Mesenchymal stem cell (in vitro differentiated cells and primary cell): ENCODE measurements at regions not wholly inside any gene's neighbourhood (a gene's known extent, or its start where the extent isn't known, plus 50 kb on each side); places are given as distances from the start of the nearest gene placed in this dataset.

Source experiments
- DNase-seq: peaks from one replicate; pipeline ENCODE4 v3.0.0-alpha.2; 2013
- H2AFZ ChIP-seq: one replicate; pipeline ENCODE4 v1.6.1; 2013; ENCODE audit warnings: low read depth, mild to moderate bottlenecking, control low read depth, inconsistent platforms, low read length, moderate library complexity
- H2AK5ac ChIP-seq: 2 replicates; pipeline ENCODE4 v1.6.1; 2013; ENCODE audit warnings: low read length, moderate library complexity, mild to moderate bottlenecking, inconsistent platforms; ENCODE audit not compliant: severe bottlenecking
- H2BK120ac ChIP-seq: one replicate; pipeline ENCODE4 v1.6.1; 2013; ENCODE audit warnings: low read depth, mild to moderate bottlenecking, inconsistent platforms, low read length, moderate library complexity
- H2BK12ac ChIP-seq, 2 experiments: one replicate each; pipeline ENCODE4 v1.6.1; 2013; ENCODE audit warnings: inconsistent platforms in 2 of 2, low read length in 2 of 2, mild to moderate bottlenecking in 2 of 2, moderate library complexity in 2 of 2, control low read depth in 1 of 2
- H2BK15ac ChIP-seq: one replicate; pipeline ENCODE4 v1.6.1; 2013; ENCODE audit warnings: mild to moderate bottlenecking, low read depth, inconsistent platforms; ENCODE audit not compliant: poor library complexity, severe bottlenecking
- H2BK5ac ChIP-seq: 2 replicates; pipeline ENCODE4 v1.6.1; 2013; ENCODE audit warnings: low read depth, mild to moderate bottlenecking, low read length, control low read depth, inconsistent platforms; ENCODE audit not compliant: poor library complexity, severe bottlenecking
- H3K14ac ChIP-seq, 2 experiments: one replicate each; pipeline ENCODE4 v1.6.1; 2013; ENCODE audit warnings: inconsistent platforms in 2 of 2, low read length in 2 of 2, control low read depth in 1 of 2, mild to moderate bottlenecking in 1 of 2, moderate library complexity in 1 of 2
- H3K18ac ChIP-seq, 2 experiments: one replicate each; pipeline ENCODE4 v1.6.1; 2013; ENCODE audit warnings: inconsistent platforms in 2 of 2, low read length in 2 of 2, control low read depth in 1 of 2, low read depth in 1 of 2, mild to moderate bottlenecking in 1 of 2
- H3K23ac ChIP-seq, 2 experiments: one replicate each; pipeline ENCODE4 v1.6.1; 2013; ENCODE audit warnings: inconsistent platforms in 2 of 2, low read length in 2 of 2, mild to moderate bottlenecking in 2 of 2, moderate library complexity in 2 of 2, control low read depth in 1 of 2
- H3K27ac ChIP-seq: 2 replicates; pipeline ENCODE4 v1.5.1; 2013; ENCODE audit warnings: mild to moderate bottlenecking, moderate library complexity, low read length, control low read depth, inconsistent platforms; ENCODE audit not compliant: poor library complexity, severe bottlenecking
- H3K27me3 ChIP-seq, 2 experiments: 2 replicates each; pipeline versions ENCODE4 v1.6.1 to v1.7.0; 2013; ENCODE audit warnings: low read length in 2 of 2, mild to moderate bottlenecking in 2 of 2, moderate library complexity in 2 of 2, control low read depth in 1 of 2, inconsistent platforms in 1 of 2; ENCODE audit not compliant: control insufficient read depth in 1 of 2, insufficient read depth in 1 of 2
- H3K36me3 ChIP-seq, 2 experiments: 2 replicates each; pipeline versions ENCODE4 v1.6.1 to v1.7.0; 2013; ENCODE audit warnings: low read length in 2 of 2, control low read depth in 1 of 2, inconsistent platforms in 1 of 2, low read depth in 1 of 2, mild to moderate bottlenecking in 1 of 2; ENCODE audit not compliant: insufficient read depth in 2 of 2, control insufficient read depth in 1 of 2
- H3K4ac ChIP-seq, 2 experiments: one replicate each; pipeline ENCODE4 v1.6.1; 2013; ENCODE audit warnings: inconsistent platforms in 2 of 2, low read length in 2 of 2, mild to moderate bottlenecking in 2 of 2, moderate library complexity in 2 of 2, control low read depth in 1 of 2, low read depth in 1 of 2
- H3K4me1 ChIP-seq: 2 replicates; pipeline ENCODE4 v1.6.1; 2013; ENCODE audit warnings: low read depth, low read length, control low read depth; ENCODE audit not compliant: control insufficient read depth, insufficient read depth
- H3K4me2 ChIP-seq: 2 replicates; pipeline ENCODE4 v1.6.1; 2013; ENCODE audit warnings: low read length, mild to moderate bottlenecking, inconsistent platforms; ENCODE audit not compliant: poor library complexity, severe bottlenecking
- H3K4me3 ChIP-seq, 2 experiments: 2 replicates each; pipeline versions ENCODE4 v1.5.1 to v1.7.0; 2013; ENCODE audit warnings: low read length in 2 of 2, mild to moderate bottlenecking in 2 of 2, control low read depth in 1 of 2, low read depth in 1 of 2; ENCODE audit not compliant: insufficient read depth in 1 of 2
- H3K79me1 ChIP-seq: replicated peaks from 2 replicates; pipeline ENCODE4 v1.6.1; 2013; ENCODE audit warnings: mild to moderate bottlenecking, control low read depth, low read length, inconsistent platforms; ENCODE audit not compliant: poor library complexity, severe bottlenecking
- H3K9ac ChIP-seq: 2 replicates; pipeline ENCODE4 v1.7.0; 2013; ENCODE audit warnings: mild to moderate bottlenecking, low read length, moderate library complexity
- H3K9me3 ChIP-seq: 2 replicates; pipeline ENCODE4 v1.7.0; 2013; ENCODE audit warnings: mild to moderate bottlenecking, low read length; ENCODE audit not compliant: control insufficient read depth
- H4K8ac ChIP-seq: one replicate; pipeline ENCODE4 v1.6.1; 2013; ENCODE audit warnings: inconsistent platforms, mild to moderate bottlenecking, low read length, moderate library complexity
- H4K91ac ChIP-seq: one replicate; pipeline ENCODE4 v1.6.1; 2013; ENCODE audit warnings: mild to moderate bottlenecking, low read length, inconsistent platforms
- WGBS: methylation state at CpG from one replicate; pipeline ENCODE4 v1.1.7; 2013; ENCODE audit warnings: mixed read lengths; 5-methylcytosine and 5-hydroxymethylcytosine counted together

GRCh38 chr11:25667871-25668270, 664.1 kb upstream of the ANO3 start:
- Histone ChIP-seq H2BK5ac (no peak overlapping the region), H3K14ac (no peak overlapping the region), H3K4ac (no peak overlapping the region), H2BK15ac (no peak overlapping the region), H3K9ac (no peak overlapping the region), H3K79me1 (no peaks in the 10 kb centered on the region), H3K9me3 (no peaks in the 10 kb centered on the region), H2BK120ac (no peak overlapping the region), H3K18ac (no peak overlapping the region), H3K4me1 (no peaks in the 10 kb centered on the region), H4K8ac (no peak overlapping the region), H2AK5ac (no peak overlapping the region), H3K36me3 (no peaks in the 10 kb centered on the region), H2BK12ac (no peak overlapping the region), H2AFZ (no peak overlapping the region), H4K91ac (no peak overlapping the region), H3K27ac (no peak overlapping the region), H3K4me3 (no peak overlapping the region), H3K23ac (no peak overlapping the region), H3K27me3 (no peaks in the 10 kb centered on the region), H3K4me2 (no peak overlapping the region)
- DNase-seq, result no peak
- WGBS, result 100% methylated on average over 1 of the region's 1 CpG

- 91% methylated on average over 8 of the region's 8 CpGs for WGBS
- DNase-seq, result no peak
- Histone ChIP-seq H3K9me3 (peaks cover 23% of the 10 kb centered on the region), H3K14ac (no peak overlapping the region), H3K27ac (no peak overlapping the region), H2BK120ac (no peak overlapping the region), H3K18ac (no peak overlapping the region), H2AFZ (no peak overlapping the region), H3K4me1 (no peaks in the 10 kb centered on the region), H2AK5ac (no peak overlapping the region), H3K4me3 (no peak overlapping the region), H3K27me3 (no peaks in the 10 kb centered on the region), H3K23ac (no peak overlapping the region), H2BK5ac (no peak overlapping the region), H2BK15ac (no peak overlapping the region), H3K9ac (no peak overlapping the region), H2BK12ac (no peak overlapping the region), H3K79me1 (no peaks in the 10 kb centered on the region), H3K4me2 (no peak overlapping the region), H3K36me3 (no peaks in the 10 kb centered on the region), H3K4ac (no peak overlapping the region), H4K8ac (no peak overlapping the region), H4K91ac (no peak overlapping the region)
Measured at GRCh38 chr11:25691959-25692358, 640.0 kb upstream of the ANO3 start.

- WGBS, result 100% methylated on average over 1 of the region's 1 CpG
- H2BK15ac ChIP-seq, result no peak overlapping the region
- no peak overlapping the region for H3K27ac ChIP-seq
- no peaks in the 10 kb centered on the region for H3K36me3 ChIP-seq
- no peak overlapping the region for H3K23ac ChIP-seq
- H3K4me2 ChIP-seq, result no peak overlapping the region
- H2BK12ac ChIP-seq, result no peak overlapping the region
- no peak overlapping the region for H4K91ac ChIP-seq
- no peak overlapping the region for H2AFZ ChIP-seq
- no peak overlapping the region for H3K18ac ChIP-seq
- no peak overlapping the region for H4K8ac ChIP-seq
- no peaks in the 10 kb centered on the region for H3K27me3 ChIP-seq
- H2BK5ac ChIP-seq, result no peak overlapping the region
- no peaks in the 10 kb centered on the region for H3K9me3 ChIP-seq
- no peak overlapping the region for H3K4ac ChIP-seq
- H3K14ac ChIP-seq, result no peak overlapping the region
- no peak for DNase-seq
- H3K4me1 ChIP-seq, result no peaks in the 10 kb centered on the region
- no peak overlapping the region for H3K4me3 ChIP-seq
- no peak overlapping the region for H2BK120ac ChIP-seq
- H3K79me1 ChIP-seq, result no peaks in the 10 kb centered on the region
- no peak overlapping the region for H3K9ac ChIP-seq
- no peak overlapping the region for H2AK5ac ChIP-seq
Measured at GRCh38 chr11:25702417-25702816, 629.5 kb upstream of the ANO3 start.

GRCh38 chr11:25710975-25711374, 621.0 kb upstream of the ANO3 start:
- Histone ChIP-seq H2BK15ac (no peak overlapping the region), H3K14ac (no peak overlapping the region), H3K4me2 (no peak overlapping the region), H3K27ac (no peak overlapping the region), H3K4me3 (no peak overlapping the region), H2BK12ac (no peak overlapping the region), H3K9ac (no peak overlapping the region), H3K79me1 (no peaks in the 10 kb centered on the region), H3K9me3 (no peaks in the 10 kb centered on the region), H2BK120ac (no peak overlapping the region), H4K91ac (no peak overlapping the region), H3K4me1 (no peaks in the 10 kb centered on the region), H2BK5ac (no peak overlapping the region), H3K36me3 (no peaks in the 10 kb centered on the region), H3K18ac (no peak overlapping the region), H3K27me3 (no peaks in the 10 kb centered on the region), H2AK5ac (no peak overlapping the region), H3K4ac (no peak overlapping the region), H4K8ac (no peak overlapping the region), H2AFZ (no peak overlapping the region), H3K23ac (no peak overlapping the region)
- DNase-seq, result no peak
